ENCODE measurements at regions not wholly inside any gene's neighbourhood (a gene's known extent, or its start where the extent isn't known, plus 50 kb on each side); places are given as distances from the start of the nearest gene placed in this dataset.

DNA sequence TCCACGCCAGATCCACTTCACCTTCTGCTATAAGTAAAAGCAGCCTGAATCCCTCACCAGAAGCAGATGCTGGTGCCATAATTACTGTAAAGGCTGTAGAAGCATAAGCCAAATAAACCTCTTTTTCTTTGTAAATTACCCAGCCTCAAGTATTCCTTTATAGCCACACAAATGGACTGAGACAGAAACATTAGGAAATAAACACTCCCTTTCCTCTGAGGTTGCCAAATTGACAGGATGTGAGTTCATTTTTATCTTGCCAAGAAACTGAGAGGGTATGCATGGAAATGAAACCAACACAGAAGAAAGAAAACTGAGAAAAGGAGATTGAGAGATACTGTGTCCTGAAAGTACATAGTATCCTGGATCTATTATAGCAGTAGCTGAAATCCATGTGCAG is 481.2 kb downstream of the HAO1 start:
- no peaks in the 10 kb centered on the region for H3K36me3 ChIP-seq (replicated peaks; ENCODE audit: insufficient read depth, low read length)
- no peak overlapping the region for H3K27ac ChIP-seq (ENCODE audit: low read length)
- H2AFZ ChIP-seq (ENCODE audit: low read length), result no peak overlapping the region
- H3K9me3 ChIP-seq (replicated peaks; ENCODE audit: insufficient read depth, low read length), result no peaks in the 10 kb centered on the region
- TF ChIP-seq EZH2phosphoT487 (IDR thresholded peaks at IDR 0.05; ENCODE audit: low read length) (no peak), EZH2 (optimal IDR thresholded peaks at IDR 0.05; ENCODE audit: low read depth, low read length) (no peak)
- TF ChIP-seq, protein P1, sequence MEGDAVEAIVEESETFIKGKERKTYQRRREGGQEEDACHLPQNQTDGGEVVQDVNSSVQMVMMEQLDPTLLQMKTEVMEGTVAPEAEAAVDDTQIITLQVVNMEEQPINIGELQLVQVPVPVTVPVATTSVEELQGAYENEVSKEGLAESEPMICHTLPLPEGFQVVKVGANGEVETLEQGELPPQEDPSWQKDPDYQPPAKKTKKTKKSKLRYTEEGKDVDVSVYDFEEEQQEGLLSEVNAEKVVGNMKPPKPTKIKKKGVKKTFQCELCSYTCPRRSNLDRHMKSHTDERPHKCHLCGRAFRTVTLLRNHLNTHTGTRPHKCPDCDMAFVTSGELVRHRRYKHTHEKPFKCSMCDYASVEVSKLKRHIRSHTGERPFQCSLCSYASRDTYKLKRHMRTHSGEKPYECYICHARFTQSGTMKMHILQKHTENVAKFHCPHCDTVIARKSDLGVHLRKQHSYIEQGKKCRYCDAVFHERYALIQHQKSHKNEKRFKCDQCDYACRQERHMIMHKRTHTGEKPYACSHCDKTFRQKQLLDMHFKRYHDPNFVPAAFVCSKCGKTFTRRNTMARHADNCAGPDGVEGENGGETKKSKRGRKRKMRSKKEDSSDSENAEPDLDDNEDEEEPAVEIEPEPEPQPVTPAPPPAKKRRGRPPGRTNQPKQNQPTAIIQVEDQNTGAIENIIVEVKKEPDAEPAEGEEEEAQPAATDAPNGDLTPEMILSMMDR (IDR thresholded peaks at IDR 0.05; ENCODE audit: low read length), result no peak
- no peaks in the 10 kb centered on the region for H3K4me1 ChIP-seq (ENCODE audit: low read length)
- H3K9ac ChIP-seq (ENCODE audit: low read length), result no peak overlapping the region
- H3K27me3 ChIP-seq (replicated peaks; ENCODE audit: insufficient read depth, low read length), result no peaks in the 10 kb centered on the region
- no peak overlapping the region for H3K4me2 ChIP-seq (ENCODE audit: low read depth, low read length)
- no peaks in the 10 kb centered on the region for H3K9me2 ChIP-seq (replicated peaks; ENCODE audit: insufficient read depth, low read length)
- no peaks in the 10 kb centered on the region for H3F3A ChIP-seq (ENCODE audit: insufficient read depth, low read length)
- DNase-seq, result peak; percentile 16
- no peaks in the 10 kb centered on the region for H3K79me2 ChIP-seq (ENCODE audit: low read length)
- H4K20me1 ChIP-seq (ENCODE audit: insufficient read depth, low read length), result no peaks in the 10 kb centered on the region
- no peak overlapping the region for H3K4me3 ChIP-seq (ENCODE audit: low read length)

DNA sequence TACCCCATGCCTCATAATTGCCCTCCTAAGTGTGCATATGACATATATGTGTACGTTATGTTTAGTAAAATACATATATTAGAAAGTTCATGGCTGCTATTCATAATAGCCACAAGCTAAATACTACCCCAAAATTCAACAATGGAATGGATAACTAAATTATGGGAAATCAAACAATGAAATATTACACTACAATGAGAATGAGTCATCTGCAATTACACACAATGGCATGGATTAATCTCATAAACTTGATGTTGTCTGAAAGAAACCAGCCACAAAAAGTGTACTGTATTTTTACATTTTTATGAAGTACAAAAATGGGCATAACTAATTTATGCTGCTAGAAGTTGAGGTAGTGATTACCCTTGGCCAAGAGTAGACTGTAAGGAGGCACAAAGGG is 477.0 kb downstream of the HAO1 start:
- Histone ChIP-seq H3K36me3 (replicated peaks; ENCODE audit: insufficient read depth, low read length) (no peaks in the 10 kb centered on the region), H3K9me3 (replicated peaks; ENCODE audit: insufficient read depth, low read length) (no peaks in the 10 kb centered on the region), H3K79me2 (ENCODE audit: low read length) (no peaks in the 10 kb centered on the region), H3K9me2 (replicated peaks; ENCODE audit: insufficient read depth, low read length) (no peaks in the 10 kb centered on the region), H3K4me3 (ENCODE audit: low read length) (no peak overlapping the region), H3K9ac (ENCODE audit: low read length) (no peak overlapping the region), H3K27ac (ENCODE audit: low read length) (no peak overlapping the region), H3K4me2 (ENCODE audit: low read depth, low read length) (no peak overlapping the region), H3F3A (ENCODE audit: insufficient read depth, low read length) (no peaks in the 10 kb centered on the region), H4K20me1 (ENCODE audit: insufficient read depth, low read length) (no peaks in the 10 kb centered on the region), H3K4me1 (ENCODE audit: low read length) (no peaks in the 10 kb centered on the region), H2AFZ (ENCODE audit: low read length) (no peak overlapping the region), H3K27me3 (replicated peaks; ENCODE audit: insufficient read depth, low read length) (no peaks in the 10 kb centered on the region)
- DNase-seq, result no peak
- no peak for TF ChIP-seq EZH2phosphoT487 (IDR thresholded peaks at IDR 0.05; ENCODE audit: low read length)
- no peak for TF ChIP-seq EZH2 (optimal IDR thresholded peaks at IDR 0.05; ENCODE audit: low read depth, low read length)
- TF ChIP-seq, protein P1 (IDR thresholded peaks at IDR 0.05; ENCODE audit: low read length), result no peak

DNA sequence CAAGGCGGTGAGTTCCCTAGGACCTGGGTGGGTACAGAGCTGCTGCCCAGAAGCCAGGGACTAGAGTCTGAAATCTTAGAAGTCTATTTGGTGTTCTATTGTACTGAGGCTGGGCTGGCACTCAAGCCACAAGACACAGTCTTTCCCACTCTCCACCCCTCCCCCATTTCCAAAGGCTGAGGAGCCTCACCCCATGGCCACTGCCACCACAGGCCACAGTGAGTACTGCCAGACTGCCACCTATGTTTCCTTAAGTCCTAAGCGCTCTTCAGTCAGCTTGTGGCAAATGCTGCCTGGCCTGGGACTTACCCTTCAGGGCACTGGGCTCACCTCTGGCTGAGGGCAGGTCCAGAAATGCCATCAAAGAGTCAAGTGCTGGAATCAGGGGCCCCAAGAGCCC is 469.3 kb downstream of the HAO1 start:
- H3K9me2 ChIP-seq (replicated peaks; ENCODE audit: insufficient read depth, low read length), result no peaks in the 10 kb centered on the region

More for the DNA sequence above, 469.3 kb downstream of the HAO1 start:
- no peaks in the 10 kb centered on the region for H4K20me1 ChIP-seq (ENCODE audit: insufficient read depth, low read length)
- no peaks in the 10 kb centered on the region for H3K4me1 ChIP-seq (ENCODE audit: low read length)
- no peak overlapping the region for H3K27ac ChIP-seq (ENCODE audit: low read length)
- no peaks in the 10 kb centered on the region for H3F3A ChIP-seq (ENCODE audit: insufficient read depth, low read length)
- H3K4me3 ChIP-seq (ENCODE audit: low read length), result no peak overlapping the region
- no peaks in the 10 kb centered on the region for H3K27me3 ChIP-seq (replicated peaks; ENCODE audit: insufficient read depth, low read length)
- no peak overlapping the region for H3K9ac ChIP-seq (ENCODE audit: low read length)
- no peak overlapping the region for H2AFZ ChIP-seq (ENCODE audit: low read length)
- no peak overlapping the region for H3K4me2 ChIP-seq (ENCODE audit: low read depth, low read length)
- no peaks in the 10 kb centered on the region for H3K9me3 ChIP-seq (replicated peaks; ENCODE audit: insufficient read depth, low read length)
- H3K79me2 ChIP-seq (ENCODE audit: low read length), result no peaks in the 10 kb centered on the region
- TF ChIP-seq, protein P1 (IDR thresholded peaks at IDR 0.05; ENCODE audit: low read length), result no peak
- no peak for TF ChIP-seq EZH2 (optimal IDR thresholded peaks at IDR 0.05; ENCODE audit: low read depth, low read length)
- no peak for TF ChIP-seq EZH2phosphoT487 (IDR thresholded peaks at IDR 0.05; ENCODE audit: low read length)
- no peaks in the 10 kb centered on the region for H3K36me3 ChIP-seq (replicated peaks; ENCODE audit: insufficient read depth, low read length)
- DNase-seq, result no peak
